ENCODE measurements at regions not wholly inside any gene's neighbourhood (a gene's known extent, or its start where the extent isn't known, plus 50 kb on each side); places are given as distances from the start of the nearest gene placed in this dataset.

DNA sequence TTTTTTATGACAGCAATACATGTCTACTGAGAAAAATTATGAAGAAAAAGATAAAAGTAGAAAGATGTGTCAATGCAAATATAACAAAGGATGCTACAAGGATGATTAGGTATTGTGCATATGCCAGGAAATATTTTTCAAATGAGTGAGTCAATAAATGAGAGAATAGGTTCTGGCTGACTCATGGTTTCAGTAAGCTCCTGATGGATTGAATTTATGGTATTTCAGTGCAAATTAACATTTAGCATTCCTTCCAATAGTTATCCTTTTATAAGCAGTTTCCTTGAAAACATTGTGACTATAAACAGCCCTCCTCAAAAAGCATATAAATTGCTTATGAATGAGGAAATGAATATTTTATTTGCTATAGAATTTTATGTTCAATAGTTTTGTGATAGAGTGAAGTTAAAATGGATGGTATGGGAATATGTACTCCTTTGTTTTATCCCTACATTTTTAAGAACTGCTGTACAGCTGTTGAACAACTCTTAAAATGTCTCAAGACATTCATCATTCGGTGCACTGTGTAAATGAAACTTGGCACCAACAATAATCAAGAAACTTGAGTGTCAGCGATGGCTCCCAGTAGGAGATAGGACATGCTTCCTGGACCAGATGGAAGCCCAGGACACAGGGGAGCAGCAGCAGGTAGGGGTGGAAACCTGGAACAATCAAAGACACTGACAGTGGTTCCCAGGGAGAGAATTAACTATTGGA lies 144.7 kb downstream of the PMAIP1 start:
- no peak for TF ChIP-seq POLR2A (IDR thresholded peaks at IDR 0.05)
- TF ChIP-seq, protein P1, sequence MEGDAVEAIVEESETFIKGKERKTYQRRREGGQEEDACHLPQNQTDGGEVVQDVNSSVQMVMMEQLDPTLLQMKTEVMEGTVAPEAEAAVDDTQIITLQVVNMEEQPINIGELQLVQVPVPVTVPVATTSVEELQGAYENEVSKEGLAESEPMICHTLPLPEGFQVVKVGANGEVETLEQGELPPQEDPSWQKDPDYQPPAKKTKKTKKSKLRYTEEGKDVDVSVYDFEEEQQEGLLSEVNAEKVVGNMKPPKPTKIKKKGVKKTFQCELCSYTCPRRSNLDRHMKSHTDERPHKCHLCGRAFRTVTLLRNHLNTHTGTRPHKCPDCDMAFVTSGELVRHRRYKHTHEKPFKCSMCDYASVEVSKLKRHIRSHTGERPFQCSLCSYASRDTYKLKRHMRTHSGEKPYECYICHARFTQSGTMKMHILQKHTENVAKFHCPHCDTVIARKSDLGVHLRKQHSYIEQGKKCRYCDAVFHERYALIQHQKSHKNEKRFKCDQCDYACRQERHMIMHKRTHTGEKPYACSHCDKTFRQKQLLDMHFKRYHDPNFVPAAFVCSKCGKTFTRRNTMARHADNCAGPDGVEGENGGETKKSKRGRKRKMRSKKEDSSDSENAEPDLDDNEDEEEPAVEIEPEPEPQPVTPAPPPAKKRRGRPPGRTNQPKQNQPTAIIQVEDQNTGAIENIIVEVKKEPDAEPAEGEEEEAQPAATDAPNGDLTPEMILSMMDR (IDR thresholded peaks at IDR 0.05) = no peak
- no peak for TF ChIP-seq POLR2AphosphoS5 (IDR thresholded peaks at IDR 0.05)

All from prostate gland (tissue), 2 donors.